GM18909 (cell line): ENCODE measurements at regions not wholly inside any gene's neighbourhood (a gene's known extent, or its start where the extent isn't known, plus 50 kb on each side); places are given as distances from the start of the nearest gene placed in this dataset.

Source experiments
- ATAC-seq: cut with Tn5 transposase; IDR thresholded peaks from one replicate; pipeline ENCODE4 v1.9.1; 2021; ENCODE audit warnings: mild to moderate bottlenecking; ENCODE audit not compliant: unreplicated experiment, poor library complexity

DNA sequence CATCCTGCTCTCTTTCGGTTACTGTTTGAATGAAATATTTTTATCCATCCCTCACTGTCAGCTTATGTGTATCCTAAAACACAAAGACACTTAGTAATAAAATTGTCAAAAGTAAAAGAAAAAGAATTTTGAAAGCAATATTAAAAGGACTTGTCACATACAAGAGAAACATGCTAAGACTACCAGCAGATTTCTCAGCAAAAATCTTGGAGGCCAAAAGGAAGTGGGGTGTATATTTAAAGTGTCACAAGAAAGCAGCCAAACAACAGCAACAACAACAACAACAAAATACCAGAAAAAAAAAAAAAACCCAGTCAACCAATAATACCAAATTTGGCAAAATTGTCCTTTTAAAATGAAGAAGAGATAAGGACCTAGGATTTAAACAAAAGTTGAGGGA, 678.7 kb upstream of the TYRP1 start:
- ATAC-seq: no peak

DNA sequence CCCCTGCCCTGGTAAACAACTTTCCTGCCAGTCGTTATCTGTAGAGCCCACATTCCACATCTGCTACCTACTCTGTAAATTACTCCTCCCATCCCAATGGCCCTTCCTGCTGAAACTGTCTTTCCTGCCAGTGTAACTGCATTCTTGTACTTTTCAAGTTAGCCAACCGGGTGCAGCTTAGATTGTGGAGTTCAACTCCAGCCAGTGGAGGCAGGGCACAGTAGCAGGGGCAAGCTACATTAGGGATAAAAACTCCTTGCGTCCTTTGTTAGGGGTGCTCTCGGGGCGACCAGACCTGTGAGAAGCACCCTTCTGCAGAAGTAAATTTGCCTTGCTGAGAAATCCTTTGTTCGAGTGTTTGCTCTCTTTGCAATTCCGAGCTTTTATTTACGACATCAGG, 639.0 kb upstream of the TYRP1 start:
- ATAC-seq: no peak

DNA sequence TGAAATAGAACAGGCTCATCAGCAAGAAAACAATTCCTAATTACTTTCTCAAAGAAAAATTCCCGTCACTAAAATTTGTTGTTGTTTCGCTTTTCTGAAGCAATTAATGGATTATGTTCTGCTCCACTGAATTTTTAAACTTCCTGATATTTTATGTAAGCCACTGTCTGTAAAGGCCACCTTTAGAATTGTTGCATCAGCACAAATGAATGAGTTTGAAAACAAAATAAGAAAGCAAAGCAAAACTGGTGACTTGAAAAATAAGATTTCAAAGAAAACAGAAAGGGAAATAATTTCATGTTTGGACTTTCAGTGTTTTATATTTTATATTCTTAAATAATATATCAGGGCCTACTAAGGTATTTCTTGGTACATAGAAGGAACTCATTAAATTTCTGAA, 636.3 kb upstream of the TYRP1 start:
- no peak for ATAC-seq

DNA sequence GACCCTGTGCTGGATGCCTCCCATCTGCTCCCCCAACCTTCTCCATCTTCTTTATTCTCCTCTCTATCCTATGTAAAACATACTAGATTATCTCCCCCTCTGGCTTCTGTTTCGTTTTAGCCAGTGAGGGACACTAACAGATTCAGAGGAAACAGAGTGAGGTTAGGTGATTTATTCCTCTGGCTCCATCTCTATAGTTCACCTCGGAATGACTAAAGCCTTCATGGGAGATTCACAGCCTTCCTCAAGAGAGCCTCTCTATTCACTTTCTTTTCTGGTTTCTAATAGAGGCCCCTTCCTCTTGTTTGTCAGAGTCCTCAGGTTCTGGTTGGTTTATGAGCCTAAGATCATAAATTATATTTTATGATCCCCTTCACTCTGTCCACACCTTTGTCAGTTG, 633.1 kb upstream of the TYRP1 start:
- ATAC-seq: no peak

DNA sequence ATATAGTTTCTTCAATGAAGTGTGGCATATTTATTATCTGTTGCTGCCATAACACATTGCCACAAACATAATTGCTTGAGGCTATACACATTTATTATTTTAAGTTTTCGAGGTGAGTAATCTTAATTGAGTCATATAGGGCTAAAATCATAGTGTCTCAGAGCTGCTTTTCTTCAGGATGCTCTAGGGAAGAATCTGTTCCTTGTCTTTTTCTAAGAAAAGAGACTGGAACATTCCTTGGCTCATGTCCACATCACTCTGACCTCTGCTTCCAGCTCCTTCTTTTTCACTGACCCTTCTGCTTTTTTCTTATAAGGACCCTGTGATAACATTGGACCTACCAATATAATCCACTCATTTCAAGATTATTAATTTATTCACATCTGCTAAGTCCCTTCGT, 632.4 kb upstream of the TYRP1 start:
- ATAC-seq: no peak

DNA sequence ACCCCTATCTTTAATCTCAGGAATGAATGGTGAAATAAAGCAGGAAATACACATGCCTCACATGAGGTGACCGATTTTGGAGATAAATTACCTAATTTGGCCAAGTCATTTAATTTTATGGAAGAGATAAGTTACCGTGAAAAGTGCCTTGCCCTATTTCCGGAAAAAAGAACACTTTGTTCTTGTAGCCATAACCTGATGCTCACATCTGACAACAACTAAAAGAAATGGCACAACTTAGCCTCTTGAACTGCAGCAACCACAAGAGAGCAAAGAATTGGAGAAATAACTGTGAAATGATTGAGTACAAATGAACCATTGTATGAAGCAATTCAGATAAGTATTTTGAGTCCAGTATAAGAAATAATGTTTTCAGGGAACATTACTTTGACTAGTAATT, 628.1 kb upstream of the TYRP1 start:
- ATAC-seq: no peak

DNA sequence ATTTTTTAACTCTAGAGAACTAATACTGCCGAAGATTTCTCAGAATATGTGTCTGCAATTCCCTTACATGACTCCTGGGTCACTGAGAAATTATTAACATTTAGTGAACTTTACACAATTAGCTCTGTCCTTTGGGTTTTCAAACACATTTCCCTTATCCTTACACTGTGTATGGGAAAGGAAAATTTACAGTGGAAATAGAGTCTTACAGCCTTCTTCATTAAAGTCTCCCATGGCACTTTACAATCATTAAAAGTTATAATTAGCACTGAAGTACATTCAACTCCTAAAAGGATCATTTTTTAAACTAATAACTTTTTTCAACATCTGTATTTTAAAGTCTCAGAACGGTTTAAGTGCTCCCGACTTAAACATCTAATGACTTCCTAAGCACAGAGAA, 627.5 kb upstream of the TYRP1 start:
- no peak for ATAC-seq

DNA sequence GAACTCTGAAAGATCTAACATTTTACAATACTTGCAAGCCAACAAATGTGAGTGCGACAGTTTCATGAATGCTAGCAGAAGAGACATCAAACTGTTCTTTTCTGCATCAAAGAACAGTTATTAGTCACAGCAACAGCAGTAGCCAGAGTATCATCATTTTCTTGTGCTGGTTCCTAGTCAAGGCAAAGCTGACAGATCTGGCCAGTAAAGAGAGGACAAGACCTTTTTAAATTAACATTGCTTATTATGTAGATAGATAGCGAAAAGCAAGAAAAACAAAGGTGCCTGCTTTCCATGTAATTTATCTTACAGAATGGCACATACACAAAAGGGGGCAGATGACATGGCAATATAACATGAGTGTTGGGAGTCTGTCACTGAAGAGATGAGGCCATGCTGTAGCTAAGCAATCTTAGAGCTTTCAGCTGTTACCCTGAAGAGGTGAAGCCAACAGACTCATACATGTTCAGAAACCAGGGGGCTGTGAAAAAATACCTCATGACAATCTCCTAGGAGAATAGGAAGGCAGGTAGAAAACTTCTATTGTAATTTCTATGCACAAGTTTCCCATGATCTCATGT, 626.6 kb upstream of the TYRP1 start:
- no peak for ATAC-seq

DNA sequence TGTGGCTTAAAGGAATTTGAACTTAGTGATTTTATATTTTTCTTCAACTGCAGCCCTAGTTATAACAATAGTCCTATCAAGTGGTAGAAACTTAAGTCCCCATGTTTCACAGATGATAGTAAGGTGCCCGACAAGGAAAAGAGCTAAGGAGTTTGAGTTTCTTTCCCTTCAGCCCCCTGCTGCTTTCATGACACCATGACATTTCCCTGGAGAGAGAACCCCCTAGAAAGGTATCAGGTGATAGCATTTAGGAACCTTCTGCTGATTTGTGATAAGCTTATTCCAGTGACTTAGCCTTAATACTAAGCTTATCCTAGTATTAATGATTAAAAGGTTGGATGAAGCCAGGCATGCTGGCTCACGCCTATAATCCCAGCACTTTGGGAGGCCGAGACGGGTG, 623.8 kb upstream of the TYRP1 start:
- no peak for ATAC-seq

DNA sequence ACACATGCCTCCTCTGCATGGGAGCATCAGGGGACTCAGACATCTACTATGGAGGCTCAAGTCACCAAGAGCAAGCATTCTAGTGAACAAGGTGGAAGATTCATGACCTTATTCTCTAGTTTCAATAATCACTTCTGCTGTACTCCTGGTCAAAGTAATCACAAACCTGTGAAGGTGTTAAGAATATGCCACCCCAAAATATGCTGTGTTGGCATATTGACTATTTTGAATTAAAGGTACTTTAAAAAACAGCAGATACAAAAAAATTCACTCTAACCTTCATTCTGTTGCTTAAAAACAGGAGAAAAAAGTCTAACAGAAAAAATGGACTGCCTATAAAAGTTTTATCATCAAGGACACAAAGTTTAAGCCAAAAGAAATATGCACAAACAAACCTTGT, 607.8 kb upstream of the TYRP1 start:
- ATAC-seq: no peak

DNA sequence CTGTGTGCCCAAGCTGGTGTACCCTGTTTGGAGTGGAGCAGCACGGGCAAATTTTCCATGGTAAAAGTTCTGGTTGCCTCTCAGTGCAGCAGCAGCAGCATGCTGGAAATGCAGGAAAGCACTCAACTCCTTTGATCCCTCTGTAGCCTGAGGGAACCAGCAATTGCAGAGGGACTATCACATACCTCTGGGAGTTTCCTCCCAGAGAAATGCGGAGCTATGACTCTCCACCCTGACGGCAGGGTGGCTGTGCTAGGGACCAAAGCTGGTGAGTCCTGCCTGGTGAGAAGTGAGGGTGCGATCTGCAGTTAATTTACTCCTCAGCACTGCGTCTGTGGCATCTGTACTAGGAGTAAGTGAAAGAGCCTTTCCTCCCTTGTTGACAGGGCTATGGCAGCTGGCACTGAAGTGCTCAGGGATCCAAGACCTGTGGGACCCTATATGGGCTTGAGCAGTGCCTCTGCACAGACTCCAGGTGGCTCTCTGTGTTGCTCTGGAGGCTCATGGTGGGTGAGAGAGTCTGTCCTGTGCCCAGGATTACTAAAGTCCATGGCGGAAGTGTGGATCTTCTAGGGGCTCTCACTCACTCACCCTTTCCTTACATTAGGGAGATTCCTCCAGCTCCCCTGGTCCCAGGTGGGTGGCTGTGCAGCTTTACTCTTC, 601.2 kb upstream of the TYRP1 start:
- ATAC-seq: no peak

DNA sequence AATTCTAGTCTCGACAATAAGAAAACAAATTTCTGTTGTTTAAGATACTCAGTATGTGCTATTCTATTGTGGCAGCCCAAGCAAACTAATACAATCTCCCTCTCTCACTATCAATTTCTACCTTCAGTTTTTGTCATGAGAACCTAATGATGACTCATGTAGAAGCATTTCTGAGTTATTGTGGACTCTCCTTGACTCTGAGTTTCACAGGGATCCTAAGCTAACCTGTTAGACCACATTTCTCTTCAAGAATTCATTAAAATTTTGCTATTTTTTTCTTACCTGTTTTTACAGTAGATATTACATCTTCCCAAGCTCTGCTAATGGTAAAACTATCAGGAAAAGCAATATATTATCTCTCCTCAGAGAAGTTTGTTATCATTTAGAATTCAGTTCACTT, 599.1 kb upstream of the TYRP1 start:
- no peak for ATAC-seq

DNA sequence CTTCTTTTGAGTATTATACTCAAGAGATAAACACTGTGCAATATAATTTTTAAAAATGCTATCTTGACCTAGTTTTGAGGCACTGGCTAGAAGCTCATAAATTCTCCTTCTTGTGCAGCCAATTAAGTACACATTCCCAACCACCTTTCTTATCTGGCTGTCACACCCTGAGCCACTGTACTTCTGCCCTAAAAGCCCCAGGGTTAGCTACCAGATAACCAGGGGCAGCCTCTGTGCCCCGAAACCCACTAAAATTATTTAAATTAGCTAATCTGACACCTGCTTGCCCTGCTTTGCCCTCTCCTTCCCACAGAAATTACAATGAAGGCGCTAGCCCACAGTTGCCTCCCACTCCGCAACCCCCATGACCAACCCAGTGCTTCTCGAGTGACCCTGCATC, 597.3 kb upstream of the TYRP1 start:
- ATAC-seq: no peak

DNA sequence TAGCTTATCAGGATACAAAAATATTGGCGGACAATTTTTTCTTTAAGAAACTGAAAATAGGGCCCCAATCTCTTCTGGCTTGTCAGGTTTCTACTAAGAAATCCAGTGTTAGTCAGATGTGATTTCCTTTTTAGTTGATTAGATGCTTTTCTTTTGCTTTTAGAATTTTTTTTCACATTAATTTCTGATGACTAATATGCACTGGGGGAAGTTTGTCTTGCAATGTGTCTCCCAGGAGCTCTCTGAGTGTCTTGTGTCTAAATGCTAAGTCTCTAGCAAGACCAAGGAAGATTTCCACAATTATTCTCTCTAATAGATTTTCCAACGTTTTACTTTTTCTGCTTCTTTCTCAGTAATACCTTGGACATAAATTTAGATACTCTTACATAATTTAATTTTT, 559.8 kb upstream of the TYRP1 start:
- ATAC-seq: no peak

DNA sequence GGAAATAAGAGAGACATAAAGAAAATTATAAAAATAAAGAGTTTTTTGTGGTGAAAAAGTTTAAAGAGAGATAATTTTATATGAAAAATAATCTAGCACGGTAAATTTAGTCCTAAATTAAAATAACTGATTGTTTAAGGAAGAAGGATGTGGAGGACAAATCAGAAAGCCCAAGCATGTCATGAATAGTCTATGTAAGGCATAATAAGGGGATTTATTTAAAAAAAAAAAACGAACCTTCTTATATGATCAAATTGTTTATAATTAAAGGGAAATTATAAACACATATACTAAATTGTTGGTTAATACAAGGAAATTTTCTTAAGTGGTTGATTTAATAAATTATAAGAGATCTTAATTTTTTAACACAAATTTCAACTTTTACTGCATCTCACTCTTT, 551.8 kb upstream of the TYRP1 start:
- ATAC-seq: no peak

DNA sequence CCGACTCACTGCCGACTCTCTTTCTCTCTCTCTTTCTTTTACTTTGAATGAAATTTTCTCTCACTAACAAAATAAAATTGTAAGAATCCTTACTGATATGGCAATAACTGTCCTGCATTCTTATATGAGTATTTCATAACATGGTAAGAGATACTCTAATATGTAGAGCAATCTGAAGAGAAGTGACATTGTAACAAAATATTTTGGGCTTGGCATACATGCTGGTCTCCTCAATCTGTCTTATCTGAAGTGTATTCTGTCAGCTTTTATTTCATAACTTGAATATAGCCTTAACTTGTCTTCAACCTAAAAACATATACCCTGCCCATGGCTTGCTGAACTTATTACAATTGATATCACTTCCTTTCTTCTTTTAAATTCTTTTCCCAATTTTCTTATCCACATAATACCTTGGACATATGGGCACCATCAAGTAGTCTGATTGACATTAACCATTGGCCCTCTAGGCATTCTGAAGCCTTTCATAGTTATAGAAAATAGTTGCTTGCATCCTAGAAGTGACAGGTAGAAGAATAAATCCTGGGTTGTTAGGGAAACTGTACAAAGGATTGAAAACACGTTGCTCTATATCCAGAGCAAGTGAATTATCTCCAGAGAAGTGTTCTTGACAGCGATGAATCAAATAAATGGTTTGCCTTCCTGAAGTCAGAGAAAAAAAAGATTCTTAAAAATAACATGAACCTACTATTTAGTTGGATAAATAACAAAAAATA, 537.6 kb upstream of the TYRP1 start:
- no peak for ATAC-seq

DNA sequence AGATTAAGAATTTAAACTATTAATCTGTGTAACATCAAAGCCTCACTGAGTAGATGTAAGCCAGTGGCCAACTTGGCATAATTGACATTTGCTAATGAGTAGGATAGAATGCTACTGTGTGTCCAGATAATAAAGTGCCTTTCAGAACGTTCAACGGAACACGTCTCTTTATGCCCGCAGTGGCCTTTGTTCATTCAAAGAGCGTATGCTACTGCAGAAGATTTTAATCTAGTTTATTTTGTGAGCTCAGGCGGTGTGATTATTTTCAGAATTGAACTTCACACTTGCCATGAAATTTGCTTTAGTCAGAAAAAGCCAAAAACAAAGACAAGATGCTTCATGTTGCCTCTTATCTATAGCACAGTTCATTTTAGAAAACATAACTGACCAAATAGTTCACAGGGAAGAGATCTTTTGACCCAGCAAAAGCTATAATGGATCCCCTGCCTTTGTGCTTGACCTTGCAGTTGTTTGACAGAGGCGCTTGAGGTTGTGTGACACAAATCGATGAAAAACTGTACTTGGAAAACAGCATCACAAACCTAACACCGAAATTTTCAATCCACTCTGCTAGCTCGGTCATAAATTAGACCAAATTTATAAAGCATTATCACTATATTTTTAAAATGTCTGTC, 530.9 kb upstream of the TYRP1 start:
- ATAC-seq: no peak

DNA sequence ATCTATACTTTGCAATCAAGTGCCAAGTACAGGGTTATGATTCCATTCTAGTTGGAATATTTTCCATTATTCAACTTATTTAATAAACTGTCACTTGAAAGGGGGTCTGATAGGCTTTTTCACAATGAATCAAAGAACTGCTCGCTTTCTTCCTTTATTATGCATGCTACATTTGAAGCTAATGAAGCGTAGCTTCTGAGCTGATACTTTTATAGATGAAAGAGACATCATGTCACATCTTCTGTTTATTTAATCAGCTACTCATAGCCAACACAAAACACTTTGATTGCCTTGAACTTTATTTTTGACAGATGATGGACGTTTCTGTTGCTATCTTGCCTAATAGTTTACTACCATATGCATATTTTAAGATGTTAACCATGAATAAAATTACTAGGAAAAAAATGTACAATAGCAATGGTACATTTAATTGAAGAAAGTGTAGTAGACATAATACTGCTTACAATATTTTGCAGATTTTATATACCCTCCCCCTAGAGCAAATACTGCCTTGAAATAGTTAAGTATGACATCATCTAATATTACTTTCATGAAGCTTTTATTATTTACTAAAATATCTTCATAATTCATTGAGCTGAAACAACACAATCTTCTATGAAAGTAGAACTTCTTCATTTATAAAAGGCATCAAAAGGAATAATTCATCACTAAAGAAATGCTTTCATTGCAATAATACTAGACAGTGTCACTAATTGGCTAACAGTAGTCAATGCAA, 529.3 kb upstream of the TYRP1 start:
- no peak for ATAC-seq

DNA sequence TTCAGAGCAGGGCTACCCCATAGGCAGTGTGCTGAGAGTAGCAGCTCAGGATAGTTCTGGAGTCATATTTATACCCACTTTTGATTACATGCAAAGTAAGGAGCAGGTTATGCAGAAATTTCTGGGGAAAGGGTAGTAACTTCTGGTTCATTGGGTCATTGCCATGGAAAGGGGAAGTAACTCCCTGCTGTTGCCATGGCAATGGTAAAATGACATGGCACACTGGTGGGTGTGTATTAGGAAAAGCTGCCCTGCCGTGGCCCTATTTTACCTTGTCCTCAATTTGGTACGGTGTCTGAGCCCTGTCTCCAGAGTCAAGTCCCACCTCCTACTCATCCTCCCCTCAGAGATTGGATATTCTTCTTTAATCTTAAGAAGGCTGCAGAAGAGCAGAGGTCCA, 526.7 kb upstream of the TYRP1 start:
- no peak for ATAC-seq

DNA sequence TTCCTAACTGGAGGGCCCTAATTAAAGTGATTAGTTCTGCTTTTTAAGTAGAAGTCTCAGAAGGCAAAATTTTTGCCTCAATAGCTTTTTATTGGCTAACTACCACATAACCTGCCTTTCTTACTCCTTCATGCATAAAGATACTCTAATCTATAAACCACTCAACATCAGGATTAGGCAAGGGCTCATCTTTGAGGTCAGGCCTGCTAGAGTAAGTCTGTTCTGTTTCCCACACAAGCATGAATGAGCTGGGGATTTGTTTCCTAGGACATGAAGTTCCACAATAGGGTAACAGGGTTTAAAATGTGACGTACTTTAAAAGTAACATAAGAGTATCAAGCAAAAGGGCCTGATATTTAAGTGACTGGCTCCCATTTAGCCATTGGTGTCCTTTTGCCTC, 522.7 kb upstream of the TYRP1 start:
- ATAC-seq: no peak

DNA sequence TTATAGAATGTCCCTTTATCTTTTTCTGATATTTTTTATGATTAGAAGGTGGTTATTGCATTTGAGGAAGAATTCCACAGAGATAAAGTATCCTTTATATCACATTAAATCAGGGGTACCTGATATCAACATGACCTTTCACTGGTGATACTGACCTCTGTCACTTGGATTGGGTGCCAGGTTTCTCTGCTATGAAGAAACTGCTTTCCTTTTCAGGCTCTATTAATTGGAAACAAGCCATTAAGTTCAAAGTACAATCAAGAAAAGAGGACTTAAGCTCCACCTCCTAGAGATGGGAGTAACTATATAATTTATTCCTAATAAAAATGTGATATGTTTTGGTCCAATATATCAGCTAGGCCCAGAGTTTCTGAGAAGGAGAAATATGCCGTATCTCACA, 514.6 kb upstream of the TYRP1 start:
- ATAC-seq: no peak
